Right lobe of liver (tissue), 4 donors: ENCODE measurements at regions not wholly inside any gene's neighbourhood (a gene's known extent, or its start where the extent isn't known, plus 50 kb on each side); places are given as distances from the start of the nearest gene placed in this dataset.

Experiments used
- CTCF ChIP-seq, 4 donors: fragments of 200-600 bp in 3 of 4; fragments of 450-650 bp in 1 of 4; IDR thresholded peaks; one replicate each; pipeline versions ENCODE4 v1.5.1 to v1.8.0; 2016 to 2022; ENCODE audit warnings: antibody characterized with exemption in 4 of 4, mild to moderate bottlenecking in 2 of 4
- POLR2A ChIP-seq: fragments of 450-650 bp; IDR thresholded peaks from one replicate; pipeline ENCODE4 v1.6.1; 2017; ENCODE audit warnings: antibody characterized with exemption, mild to moderate bottlenecking
- donor health status: DM: no; HTN: no; CAD: no.
- donor health status: DM: no; HTN: no; CAD: no.
- donor health status: DM: no; HTN: yes; CAD: no.

GRCh38 chr21:27196651-27197050 is 229.8 kb upstream of the ADAMTS5 start:
- TF ChIP-seq CTCF (IDR thresholded peaks at IDR 0.05) (no peak), POLR2A (no peak)
